ENCODE measurements at regions not wholly inside any gene's neighbourhood (a gene's known extent, or its start where the extent isn't known, plus 50 kb on each side); places are given as distances from the start of the nearest gene placed in this dataset.

- Histone ChIP-seq H3K4me3 (ENCODE audit: low read depth, low read length) (no peak overlapping the region), H3K9me3 (ENCODE audit: control insufficient read depth, insufficient read depth, low read depth, low read length) (no peaks in the 10 kb centered on the region), H3K36me3 (ENCODE audit: control insufficient read depth in 2 of 2, insufficient read depth in 1 of 2, low read length in 2 of 2) (no peaks in the 10 kb centered on the region), H3K4me1 (ENCODE audit: control insufficient read depth, insufficient read depth, low read length) (no peaks in the 10 kb centered on the region), H3K27ac (ENCODE audit: extremely low read depth, low read depth, low read length) (no peak overlapping the region)
- TF ChIP-seq ZNF791 (tag by site-specific recombination; IDR thresholded peaks at IDR 0.05) = no peak
- no peak for TF ChIP-seq ZNF292 (tag by site-specific recombination; IDR thresholded peaks at IDR 0.05; ENCODE audit: borderline replicate concordance, low read depth)
- no peak for TF ChIP-seq ZNF175 (tag by site-specific recombination; IDR thresholded peaks at IDR 0.05)
- no peak for TF ChIP-seq ZNF629 (tag by site-specific recombination; IDR thresholded peaks at IDR 0.05)
- TF ChIP-seq SALL2 (tag by site-specific recombination; IDR thresholded peaks at IDR 0.05; ENCODE audit: borderline replicate concordance) = no peak
- TF ChIP-seq ZBTB6 (tag by site-specific recombination; IDR thresholded peaks at IDR 0.05) = no peak
- CTCF ChIA-PET = no interaction called here
- POLR2A ChIA-PET = no interaction called here
Observed at GRCh38 chr1:223017291-223017690, 125.8 kb downstream of the TLR5 start.

GRCh38 chr1:223018534-223018933 lies 124.5 kb downstream of the TLR5 start:
- CTCF ChIA-PET = interaction anchor here (1.2 kb wide), 1 partner anchor 12 kb away, joined by 3 read pairs; no protein-coding TSS in a partner anchor
- H3K4me3 ChIP-seq (ENCODE audit: low read depth, low read length) = no peak overlapping the region
- no peaks in the 10 kb centered on the region for H3K36me3 ChIP-seq (ENCODE audit: control insufficient read depth in 2 of 2, insufficient read depth in 1 of 2, low read length in 2 of 2)
- no peaks in the 10 kb centered on the region for H3K9me3 ChIP-seq (ENCODE audit: control insufficient read depth, insufficient read depth, low read depth, low read length)
- peaks cover 6% of the 10 kb centered on the region for H3K4me1 ChIP-seq (ENCODE audit: control insufficient read depth, insufficient read depth, low read length)
- POLR2A ChIA-PET = no interaction called here
- no peak overlapping the region for H3K27ac ChIP-seq (ENCODE audit: extremely low read depth, low read depth, low read length)
- no peak for TF ChIP-seq SP7 (tag by site-specific recombination; IDR thresholded peaks at IDR 0.05)
- no peak for TF ChIP-seq ZNF670 (tag by site-specific recombination; IDR thresholded peaks at IDR 0.05; ENCODE audit: low read depth)
- no peak for TF ChIP-seq ZNF157 (tag by site-specific recombination; IDR thresholded peaks at IDR 0.05)
- TF ChIP-seq ZBTB17 (tag by site-specific recombination; IDR thresholded peaks at IDR 0.05) = no peak
- no peak for TF ChIP-seq ZNF555 (tag by site-specific recombination; conservative IDR thresholded peaks at IDR 0.05)
- TF ChIP-seq ZNF292 (tag by site-specific recombination; IDR thresholded peaks at IDR 0.05; ENCODE audit: borderline replicate concordance, low read depth) = no peak
- TF ChIP-seq PBX3 (CRISPR knock-in tag; IDR thresholded peaks at IDR 0.05) = no peak
- no peak for TF ChIP-seq ZNF510 (tag by site-specific recombination; IDR thresholded peaks at IDR 0.05; ENCODE audit: insufficient replicate concordance)

- H3K36me3 ChIP-seq (ENCODE audit: control insufficient read depth in 2 of 2, insufficient read depth in 1 of 2, low read length in 2 of 2) = no peaks in the 10 kb centered on the region
- peaks cover 7% of the 10 kb centered on the region for H3K4me1 ChIP-seq (ENCODE audit: control insufficient read depth, insufficient read depth, low read length)
- CTCF ChIA-PET = interaction anchor here (0.7 kb wide), 1 partner anchor 71 kb away, joined by 3 read pairs; no protein-coding TSS in a partner anchor
- H3K4me3 ChIP-seq (ENCODE audit: low read depth, low read length) = no peak overlapping the region
- TF ChIP-seq SALL2 (tag by site-specific recombination; IDR thresholded peaks at IDR 0.05; ENCODE audit: borderline replicate concordance) (no peak), ZNF155 (tag by site-specific recombination; IDR thresholded peaks at IDR 0.05) (no peak), TCF7L2 (IDR thresholded peaks at IDR 0.05; ENCODE audit: borderline replicate concordance, low read depth, low read length) (no peak), BCL11A (tag by site-specific recombination; IDR thresholded peaks at IDR 0.05; ENCODE audit: low read depth) (no peak), ZSCAN30 (tag by site-specific recombination; IDR thresholded peaks at IDR 0.05) (no peak), ZNF354C (tag by site-specific recombination; IDR thresholded peaks at IDR 0.05; ENCODE audit: borderline replicate concordance, low read depth) (no peak), ZNF843 (tag by site-specific recombination; IDR thresholded peaks at IDR 0.05) (no peak), ZIC2 (tag by site-specific recombination; IDR thresholded peaks at IDR 0.05) (no peak), WT1 (tag by site-specific recombination; IDR thresholded peaks at IDR 0.05) (no peak), ZNF280D (tag by site-specific recombination; IDR thresholded peaks at IDR 0.05) (no peak)
- H3K27ac ChIP-seq (ENCODE audit: extremely low read depth, low read depth, low read length) = no peak overlapping the region
- POLR2A ChIA-PET = interaction anchor here (0.7 kb wide), 1 partner anchor 673 kb away, joined by 4 read pairs; no protein-coding TSS in a partner anchor
- H3K9me3 ChIP-seq (ENCODE audit: control insufficient read depth, insufficient read depth, low read depth, low read length) = no peaks in the 10 kb centered on the region
Observed at GRCh38 chr1:223019256-223019655, 123.8 kb downstream of the TLR5 start.
